PC-3 (cell line): ENCODE measurements at regions not wholly inside any gene's neighbourhood (a gene's known extent, or its start where the extent isn't known, plus 50 kb on each side); places are given as distances from the start of the nearest gene placed in this dataset.

Source experiments
- ATAC-seq: fragments of 200-7000 bp; cut with Tn5 transposase; 2 replicates; pipeline ENCODE4 v1.9.1; 2020; ENCODE audit warnings: mild to moderate bottlenecking, moderate library complexity
- BruUV-seq: library from RNA; stranded (reverse); fragments of 400-500 nt; replicated peaks from 2 replicates; lab custom pipeline; 2021; lab: Mats Ljungman, UMichigan
- CTCF ChIA-PET: fragments of 300-600 bp; sonication (Branson Sonifier 250); formaldehyde crosslinking; loops from one replicate; lab custom pipeline; 2022; ENCODE audit warnings: antibody characterized with exemption; lab: Charles Lee
- POLR2A ChIA-PET: fragments of 300-600 bp; sonication (Branson Sonifier 250); formaldehyde crosslinking; loops from one replicate; lab custom pipeline; 2022; ENCODE audit warnings: antibody characterized with exemption; ENCODE audit not compliant: unreplicated experiment; lab: Charles Lee
- DNase-seq: peaks from one replicate; pipeline ENCODE4 v3.0.0-alpha.2; 2015
- H2AFZ ChIP-seq: fragments of 300-600 bp; sonication (generic); 2 replicates; pipeline ENCODE4 v1.6.0; 2016; ENCODE audit warnings: antibody characterized with exemption, low read length
- H3F3A ChIP-seq: fragments of 300-600 bp; sonication (generic); one replicate; pipeline ENCODE4 v1.6.0; 2017; ENCODE audit warnings: antibody characterized with exemption, low read length, control low read depth, mild to moderate bottlenecking; ENCODE audit not compliant: unreplicated experiment
- H3K27ac ChIP-seq: fragments of 300-600 bp; sonication (generic); 2 replicates; pipeline ENCODE4 v1.5.1; 2016; ENCODE audit warnings: mild to moderate bottlenecking, low read length
- H3K27me3 ChIP-seq: fragments of 300-600 bp; sonication (generic); 2 replicates; pipeline ENCODE4 v1.6.1; 2016; ENCODE audit warnings: low read length, mixed read lengths
- H3K36me3 ChIP-seq: fragments of 300-600 bp; sonication (generic); 2 replicates; pipeline ENCODE4 v1.6.1; 2016; ENCODE audit warnings: low read depth, mixed run types, low read length, mixed read lengths
- H3K4me1 ChIP-seq: fragments of 300-600 bp; sonication (generic); 2 replicates; pipeline ENCODE4 v1.5.1; 2016; ENCODE audit warnings: low read length; ENCODE audit not compliant: insufficient read depth
- H3K4me2 ChIP-seq: fragments of 300-600 bp; sonication (generic); 2 replicates; pipeline ENCODE4 v1.6.0; 2016; ENCODE audit warnings: low read length
- H3K4me3 ChIP-seq: fragments of 300-600 bp; sonication (generic); 2 replicates; pipeline ENCODE4 v1.5.1; 2016; ENCODE audit warnings: mild to moderate bottlenecking, low read length, mixed read lengths
- H3K79me2 ChIP-seq: fragments of 300-600 bp; sonication (generic); 2 replicates; pipeline ENCODE4 v1.6.1; 2017; ENCODE audit warnings: low read length, mixed read lengths
- H3K9ac ChIP-seq: fragments of 300-600 bp; sonication (generic); 2 replicates; pipeline ENCODE4 v1.6.0; 2016; ENCODE audit warnings: mild to moderate bottlenecking, low read length
- H3K9me2 ChIP-seq: fragments of 300-600 bp; sonication (generic); replicated peaks from 2 replicates; pipeline ENCODE4 v1.6.1; 2016; ENCODE audit warnings: mixed run types, low read length, mixed read lengths
- H3K9me3 ChIP-seq: fragments of 300-600 bp; sonication (generic); 2 replicates; pipeline ENCODE4 v1.6.1; 2016; ENCODE audit warnings: low read length, mixed read lengths
- H4K20me1 ChIP-seq: fragments of 300-600 bp; sonication (generic); 2 replicates; pipeline ENCODE4 v1.6.1; 2016; ENCODE audit warnings: low read length, mixed read lengths
- CTCF ChIP-seq: fragments of 300-600 bp; sonication (generic); conservative IDR thresholded peaks from 2 replicates; pipeline ENCODE4 v1.5.1; 2017; ENCODE audit warnings: antibody characterized with exemption, low read depth, mild to moderate bottlenecking, low read length
- EZH2 ChIP-seq: fragments of 300-600 bp; sonication (generic); IDR thresholded peaks from one replicate; pipeline ENCODE4 v1.6.1; 2017; ENCODE audit warnings: antibody characterized with exemption, mild to moderate bottlenecking, low read length; ENCODE audit not compliant: unreplicated experiment
- EZH2phosphoT487 ChIP-seq: fragments of 300-600 bp; sonication (generic); IDR thresholded peaks from 2 replicates; pipeline ENCODE4 v1.6.1; 2018; ENCODE audit warnings: mild to moderate bottlenecking, antibody characterized with exemption, low read length, borderline replicate concordance
- intact Hi-C: fragments of 100-400 bp; cut with micrococcal nuclease; formaldehyde crosslinking; loops from 2 replicates; pipeline ENCODE4 v1.9.0; 2023

GRCh38 chr3:44045476-44046275 is 196.0 kb upstream of the TOPAZ1 start:
- Histone ChIP-seq H3K9me2 (no peaks in the 10 kb centered on the region), H3F3A (no peaks in the 10 kb centered on the region), H3K4me3 (no peak overlapping the region), H3K79me2 (no peaks in the 10 kb centered on the region), H3K27ac (no peak overlapping the region), H2AFZ (no peak overlapping the region), H3K9ac (no peak overlapping the region), H3K9me3 (no peaks in the 10 kb centered on the region), H3K27me3 (no peaks in the 10 kb centered on the region), H4K20me1 (no peaks in the 10 kb centered on the region), H3K4me2 (no peak overlapping the region), H3K4me1 (peaks cover 11% of the 10 kb centered on the region; the same call in 1 of the 2 replicates), H3K36me3 (no peaks in the 10 kb centered on the region)
- intact Hi-C loops: no loop called here
- DNase-seq (peak; percentile 12), ATAC-seq (no peak)
- POLR2A ChIA-PET: no interaction called here
- TF ChIP-seq CTCF (no peak), EZH2 (no peak), EZH2phosphoT487 (no peak)
- BruUV-seq: no TSS peak
- CTCF ChIA-PET: no interaction called here

- intact Hi-C loops: no loop called here
Observed at GRCh38 chr3:44047796-44048195, 193.9 kb upstream of the TOPAZ1 start.

More at GRCh38 chr3:44047796-44048195, 193.9 kb upstream of the TOPAZ1 start:
- H2AFZ ChIP-seq: no peak overlapping the region
- no peak overlapping the region for H3K4me2 ChIP-seq
- ChIA-PET POLR2A (no interaction called here), CTCF (no interaction called here)
- no peak overlapping the region for H3K27ac ChIP-seq
- BruUV-seq: no TSS peak
- H3K9me3 ChIP-seq: no peaks in the 10 kb centered on the region
- H4K20me1 ChIP-seq: no peaks in the 10 kb centered on the region
- H3K27me3 ChIP-seq: no peaks in the 10 kb centered on the region
- TF ChIP-seq EZH2phosphoT487 (no peak), EZH2 (no peak), CTCF (no peak)
- H3K79me2 ChIP-seq: no peaks in the 10 kb centered on the region
- no peak overlapping the region for H3K4me3 ChIP-seq
- H3K9ac ChIP-seq: no peak overlapping the region
- no peaks in the 10 kb centered on the region for H3K36me3 ChIP-seq
- ATAC-seq: no peak
- DNase-seq: no peak
- no peaks in the 10 kb centered on the region for H3K9me2 ChIP-seq
- no peaks in the 10 kb centered on the region for H3F3A ChIP-seq
- peaks cover 11% of the 10 kb centered on the region; the same call in 1 of the 2 replicates for H3K4me1 ChIP-seq
